ENCODE measurements at regions not wholly inside any gene's neighbourhood (a gene's known extent, or its start where the extent isn't known, plus 50 kb on each side); places are given as distances from the start of the nearest gene placed in this dataset.

DNA sequence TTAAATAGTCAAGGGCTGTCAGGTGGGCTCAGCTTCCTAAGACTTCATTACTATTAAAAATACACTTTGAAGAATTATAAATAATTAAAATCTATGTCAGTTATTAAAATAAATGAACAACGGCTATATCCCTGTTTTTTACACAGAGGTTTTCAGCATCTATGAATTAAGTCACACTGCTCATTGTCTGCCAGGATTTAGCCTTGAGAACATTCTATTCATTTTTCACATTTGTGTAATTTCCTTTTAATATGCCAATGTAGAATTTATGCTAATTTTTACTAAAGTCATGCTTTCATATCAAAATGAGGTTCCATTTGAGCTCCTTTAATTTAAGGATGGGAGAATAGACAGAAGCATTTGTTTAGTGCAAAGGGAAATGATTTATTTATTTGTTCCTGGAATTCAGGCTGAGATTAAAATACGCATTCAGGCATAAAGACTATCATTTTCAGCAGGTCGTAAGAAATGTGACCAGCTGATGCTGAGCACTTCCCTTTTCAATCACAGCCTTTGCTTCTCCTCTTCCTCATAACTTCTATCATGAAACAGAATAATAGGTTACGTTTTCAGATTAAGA lies 345.1 kb downstream of the MFSD1 start:
- intact Hi-C loops (cut with micrococcal nuclease) = no loop called here
- H2AFZ ChIP-seq (ENCODE audit: low read depth, low read length, poor library complexity, severe bottlenecking) = no peak overlapping the region
- ChIA-PET RAD21 (ENCODE audit: low non-redundant PET in 1 of 2, low total read pairs in 2 of 2, uncharacterized antibody in 2 of 2, unreplicated experiment in 2 of 2) (no interaction called here), CTCF (interaction anchor here (1.3 kb wide), 1 partner anchor 11 kb away, joined by 4 read pairs; no protein-coding TSS in a partner anchor), POLR2A (interaction anchor here (1.8 kb wide), 1 partner anchor 11 kb away, joined by 3 read pairs; no protein-coding TSS in a partner anchor)
- H3K4me1 ChIP-seq (ENCODE audit: control insufficient read depth in 1 of 2, insufficient read depth in 2 of 2, low read length in 2 of 2) = no peaks in the 10 kb centered on the region
- no peaks in the 10 kb centered on the region for H3K36me3 ChIP-seq (ENCODE audit: control insufficient read depth in 1 of 2, insufficient read depth in 2 of 2, low read length in 2 of 2)
- no peaks in the 10 kb centered on the region for H3K9me2 ChIP-seq (ENCODE audit: insufficient read depth)
- no peak for DNase-seq (ENCODE audit: low read depth, low spot score)
- H3K27me3 ChIP-seq (ENCODE audit: insufficient read depth, low read length) = no peaks in the 10 kb centered on the region
- no peak for ATAC-seq
- H3K27ac ChIP-seq (ENCODE audit: low read depth, low read length) = no peak overlapping the region
- H4K20me1 ChIP-seq (ENCODE audit: insufficient read depth) = no peaks in the 10 kb centered on the region
- no TSS peak for BruUV-seq (replicated peaks)
- H3K79me2 ChIP-seq (ENCODE audit: insufficient read depth, low read length) = no peaks in the 10 kb centered on the region
- H3K4me2 ChIP-seq (ENCODE audit: low read length) = no peak overlapping the region
- H3K9me3 ChIP-seq (ENCODE audit: control insufficient read depth in 1 of 2, insufficient read depth in 1 of 2, low read depth in 1 of 2, low read length in 2 of 2) = no peaks in the 10 kb centered on the region
- H3K9ac ChIP-seq (ENCODE audit: low read length) = no peak overlapping the region
- no peak for TF ChIP-seq SIN3A (IDR thresholded peaks at IDR 0.05; ENCODE audit: low read depth)
- no peak for TF ChIP-seq EGR1 (IDR thresholded peaks at IDR 0.05; ENCODE audit: low read depth)
- no peak for TF ChIP-seq ZNF274 (IDR thresholded peaks at IDR 0.05; ENCODE audit: low read depth, low read length)
- no peak for TF ChIP-seq CBX3 (IDR thresholded peaks at IDR 0.05; ENCODE audit: low read depth)
- TF ChIP-seq SRF (IDR thresholded peaks at IDR 0.05; ENCODE audit: low read depth) = no peak
- TF ChIP-seq, protein P1, sequence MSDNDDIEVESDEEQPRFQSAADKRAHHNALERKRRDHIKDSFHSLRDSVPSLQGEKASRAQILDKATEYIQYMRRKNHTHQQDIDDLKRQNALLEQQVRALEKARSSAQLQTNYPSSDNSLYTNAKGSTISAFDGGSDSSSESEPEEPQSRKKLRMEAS (IDR thresholded peaks at IDR 0.05) = no peak
- no peak for TF ChIP-seq JUND (IDR thresholded peaks at IDR 0.05)
- TF ChIP-seq CEBPB (IDR thresholded peaks at IDR 0.05; ENCODE audit: low read depth) = no peak
- no peak for TF ChIP-seq YY1 (IDR thresholded peaks at IDR 0.05; ENCODE audit: extremely low read depth, insufficient replicate concordance, low read depth, low read length)
- TF ChIP-seq, protein P2, sequence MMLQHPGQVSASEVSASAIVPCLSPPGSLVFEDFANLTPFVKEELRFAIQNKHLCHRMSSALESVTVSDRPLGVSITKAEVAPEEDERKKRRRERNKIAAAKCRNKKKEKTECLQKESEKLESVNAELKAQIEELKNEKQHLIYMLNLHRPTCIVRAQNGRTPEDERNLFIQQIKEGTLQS (IDR thresholded peaks at IDR 0.05) = no peak
- TF ChIP-seq, protein P3, sequence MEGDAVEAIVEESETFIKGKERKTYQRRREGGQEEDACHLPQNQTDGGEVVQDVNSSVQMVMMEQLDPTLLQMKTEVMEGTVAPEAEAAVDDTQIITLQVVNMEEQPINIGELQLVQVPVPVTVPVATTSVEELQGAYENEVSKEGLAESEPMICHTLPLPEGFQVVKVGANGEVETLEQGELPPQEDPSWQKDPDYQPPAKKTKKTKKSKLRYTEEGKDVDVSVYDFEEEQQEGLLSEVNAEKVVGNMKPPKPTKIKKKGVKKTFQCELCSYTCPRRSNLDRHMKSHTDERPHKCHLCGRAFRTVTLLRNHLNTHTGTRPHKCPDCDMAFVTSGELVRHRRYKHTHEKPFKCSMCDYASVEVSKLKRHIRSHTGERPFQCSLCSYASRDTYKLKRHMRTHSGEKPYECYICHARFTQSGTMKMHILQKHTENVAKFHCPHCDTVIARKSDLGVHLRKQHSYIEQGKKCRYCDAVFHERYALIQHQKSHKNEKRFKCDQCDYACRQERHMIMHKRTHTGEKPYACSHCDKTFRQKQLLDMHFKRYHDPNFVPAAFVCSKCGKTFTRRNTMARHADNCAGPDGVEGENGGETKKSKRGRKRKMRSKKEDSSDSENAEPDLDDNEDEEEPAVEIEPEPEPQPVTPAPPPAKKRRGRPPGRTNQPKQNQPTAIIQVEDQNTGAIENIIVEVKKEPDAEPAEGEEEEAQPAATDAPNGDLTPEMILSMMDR (IDR thresholded peaks at IDR 0.05 in 2 of 3, conservative IDR thresholded peaks at IDR 0.05 in 1 of 3; ENCODE audit: borderline replicate concordance in 1 of 3, insufficient read depth in 1 of 3, low read depth in 2 of 3, low read length in 2 of 3) = no peak
- TF ChIP-seq POLR2A (IDR thresholded peaks at IDR 0.05; ENCODE audit: borderline replicate concordance, extremely low read depth, insufficient read depth, insufficient read length) = no peak
- no peak for TF ChIP-seq EZH2phosphoT487 (IDR thresholded peaks at IDR 0.05; ENCODE audit: borderline replicate concordance)
- no peak for TF ChIP-seq ELF1 (IDR thresholded peaks at IDR 0.05; ENCODE audit: borderline replicate concordance, low read depth)
- TF ChIP-seq, protein P4, sequence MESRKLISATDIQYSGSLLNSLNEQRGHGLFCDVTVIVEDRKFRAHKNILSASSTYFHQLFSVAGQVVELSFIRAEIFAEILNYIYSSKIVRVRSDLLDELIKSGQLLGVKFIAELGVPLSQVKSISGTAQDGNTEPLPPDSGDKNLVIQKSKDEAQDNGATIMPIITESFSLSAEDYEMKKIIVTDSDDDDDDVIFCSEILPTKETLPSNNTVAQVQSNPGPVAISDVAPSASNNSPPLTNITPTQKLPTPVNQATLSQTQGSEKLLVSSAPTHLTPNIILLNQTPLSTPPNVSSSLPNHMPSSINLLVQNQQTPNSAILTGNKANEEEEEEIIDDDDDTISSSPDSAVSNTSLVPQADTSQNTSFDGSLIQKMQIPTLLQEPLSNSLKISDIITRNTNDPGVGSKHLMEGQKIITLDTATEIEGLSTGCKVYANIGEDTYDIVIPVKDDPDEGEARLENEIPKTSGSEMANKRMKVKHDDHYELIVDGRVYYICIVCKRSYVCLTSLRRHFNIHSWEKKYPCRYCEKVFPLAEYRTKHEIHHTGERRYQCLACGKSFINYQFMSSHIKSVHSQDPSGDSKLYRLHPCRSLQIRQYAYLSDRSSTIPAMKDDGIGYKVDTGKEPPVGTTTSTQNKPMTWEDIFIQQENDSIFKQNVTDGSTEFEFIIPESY (IDR thresholded peaks at IDR 0.05; ENCODE audit: extremely low read depth, insufficient replicate concordance, low read length) = no peak
- TF ChIP-seq ZFX (IDR thresholded peaks at IDR 0.05) = no peak
- no peak for TF ChIP-seq TCF7L2 (IDR thresholded peaks at IDR 0.05; ENCODE audit: borderline replicate concordance, extremely low read depth, insufficient read depth, insufficient read length)
- no peak for TF ChIP-seq EZH2 (IDR thresholded peaks at IDR 0.05)
- TF ChIP-seq POLR2AphosphoS5 (IDR thresholded peaks at IDR 0.05; ENCODE audit: low read depth, low read length) = no peak
- TF ChIP-seq, protein P5, sequence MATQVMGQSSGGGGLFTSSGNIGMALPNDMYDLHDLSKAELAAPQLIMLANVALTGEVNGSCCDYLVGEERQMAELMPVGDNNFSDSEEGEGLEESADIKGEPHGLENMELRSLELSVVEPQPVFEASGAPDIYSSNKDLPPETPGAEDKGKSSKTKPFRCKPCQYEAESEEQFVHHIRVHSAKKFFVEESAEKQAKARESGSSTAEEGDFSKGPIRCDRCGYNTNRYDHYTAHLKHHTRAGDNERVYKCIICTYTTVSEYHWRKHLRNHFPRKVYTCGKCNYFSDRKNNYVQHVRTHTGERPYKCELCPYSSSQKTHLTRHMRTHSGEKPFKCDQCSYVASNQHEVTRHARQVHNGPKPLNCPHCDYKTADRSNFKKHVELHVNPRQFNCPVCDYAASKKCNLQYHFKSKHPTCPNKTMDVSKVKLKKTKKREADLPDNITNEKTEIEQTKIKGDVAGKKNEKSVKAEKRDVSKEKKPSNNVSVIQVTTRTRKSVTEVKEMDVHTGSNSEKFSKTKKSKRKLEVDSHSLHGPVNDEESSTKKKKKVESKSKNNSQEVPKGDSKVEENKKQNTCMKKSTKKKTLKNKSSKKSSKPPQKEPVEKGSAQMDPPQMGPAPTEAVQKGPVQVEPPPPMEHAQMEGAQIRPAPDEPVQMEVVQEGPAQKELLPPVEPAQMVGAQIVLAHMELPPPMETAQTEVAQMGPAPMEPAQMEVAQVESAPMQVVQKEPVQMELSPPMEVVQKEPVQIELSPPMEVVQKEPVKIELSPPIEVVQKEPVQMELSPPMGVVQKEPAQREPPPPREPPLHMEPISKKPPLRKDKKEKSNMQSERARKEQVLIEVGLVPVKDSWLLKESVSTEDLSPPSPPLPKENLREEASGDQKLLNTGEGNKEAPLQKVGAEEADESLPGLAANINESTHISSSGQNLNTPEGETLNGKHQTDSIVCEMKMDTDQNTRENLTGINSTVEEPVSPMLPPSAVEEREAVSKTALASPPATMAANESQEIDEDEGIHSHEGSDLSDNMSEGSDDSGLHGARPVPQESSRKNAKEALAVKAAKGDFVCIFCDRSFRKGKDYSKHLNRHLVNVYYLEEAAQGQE (IDR thresholded peaks at IDR 0.05; ENCODE audit: low read depth) = no peak
- H3K4me3 ChIP-seq (replicated peaks in 1 of 2; ENCODE audit: low read depth in 1 of 2, low read length in 2 of 2) = no peak overlapping the region

Data from HCT116 (cell line).